Lung (tissue), 11 donors: ENCODE measurements at regions not wholly inside any gene's neighbourhood (a gene's known extent, or its start where the extent isn't known, plus 50 kb on each side); places are given as distances from the start of the nearest gene placed in this dataset.

Experiments
- ATAC-seq: fragments of 200-7000 bp; cut with Tn5 transposase; one replicate; pipeline ENCODE4 v1.9.1; 2020; ENCODE audit warnings: moderate number of reproducible peaks; ENCODE audit not compliant: insufficient read depth, low FRiP score
- DNase-seq, 3 donors: peaks; one replicate each; pipeline ENCODE4 v3.0.0-alpha.2; 2013 to 2017
- H3K27ac ChIP-seq, 2 donors: one replicate each; pipeline ENCODE4 v1.5.1; 2013; ENCODE audit warnings: mild to moderate bottlenecking in 2 of 2, moderate library complexity in 2 of 2, control low read depth in 1 of 2, inconsistent platforms in 1 of 2, low read depth in 1 of 2, low read length in 1 of 2
- H3K27me3 ChIP-seq, 3 donors: one replicate each; pipeline ENCODE4 v1.5.1; 2013; ENCODE audit warnings: low read length in 2 of 3; ENCODE audit not compliant: control insufficient read depth in 3 of 3, insufficient read depth in 3 of 3
- H3K36me3 ChIP-seq, 4 donors: one replicate each; pipeline ENCODE4 v1.5.1; 2013; ENCODE audit warnings: low read length in 4 of 4, mild to moderate bottlenecking in 1 of 4, moderate library complexity in 1 of 4; ENCODE audit not compliant: control insufficient read depth in 4 of 4, insufficient read depth in 4 of 4
- H3K4me1 ChIP-seq, 5 donors: one replicate each; pipeline ENCODE4 v1.5.1; 2013; ENCODE audit warnings: low read length in 5 of 5, mild to moderate bottlenecking in 2 of 5, moderate library complexity in 1 of 5; ENCODE audit not compliant: control insufficient read depth in 5 of 5, insufficient read depth in 5 of 5
- H3K4me3 ChIP-seq: one replicate; pipeline ENCODE4 v1.5.1; 2013; ENCODE audit warnings: mild to moderate bottlenecking, control low read depth, moderate library complexity
- H3K9ac ChIP-seq, 2 donors: one replicate each; pipeline ENCODE4 v1.5.1; 2013; ENCODE audit warnings: low read length in 2 of 2, control low read depth in 1 of 2; ENCODE audit not compliant: insufficient read depth in 1 of 2
- H3K9me3 ChIP-seq, 4 donors: one replicate each; pipeline ENCODE4 v1.5.1; 2013; ENCODE audit warnings: low read length in 3 of 4, mild to moderate bottlenecking in 1 of 4, moderate library complexity in 1 of 4; ENCODE audit not compliant: control insufficient read depth in 4 of 4, insufficient read depth in 3 of 4
- WGBS, 2 donors: extraction: QIAGEN DNeasy Blood & Tissue Kit; methylation state at CpG; one replicate each; pipeline ENCODE4 v1.1.7; 2013; 5-methylcytosine and 5-hydroxymethylcytosine counted together
- TF ChIP-seq, protein P1 (sequence below): IDR thresholded peaks from 2 replicates; pipeline ENCODE4 v1.5.1; 2012; ENCODE audit warnings: mild to moderate bottlenecking; ENCODE audit errors: control extremely low read depth, extremely low read depth
- donor health status: control.
- donor health status: control.
- donor health status: Bipolar disorder and iron deficiency.
- donor health status: healthy.
- donor health status: DM: yes; HTN: yes; CAD: no.

DNA sequence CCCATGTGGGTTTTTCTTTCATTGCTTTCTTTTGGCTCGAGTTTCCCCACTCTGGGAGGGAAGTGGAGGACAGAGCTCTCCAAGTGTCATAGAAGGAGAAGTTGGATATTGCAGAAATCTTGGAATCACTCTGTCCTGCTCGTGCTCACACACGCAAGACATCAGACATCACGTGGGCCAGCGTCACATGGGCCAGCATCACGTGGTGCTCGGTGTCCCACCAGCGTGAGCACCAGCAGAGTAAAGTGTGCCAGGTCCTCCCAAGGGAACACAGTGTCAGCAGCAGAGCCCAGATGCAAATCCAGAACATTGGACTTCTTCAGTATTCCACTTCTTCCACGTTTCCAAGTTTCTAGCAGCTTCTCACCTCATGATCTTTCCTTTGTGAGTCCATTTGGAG is 327.0 kb downstream of the FOXL1 start:
- no peak overlapping the region for H3K27ac ChIP-seq
- TF ChIP-seq, protein P1, sequence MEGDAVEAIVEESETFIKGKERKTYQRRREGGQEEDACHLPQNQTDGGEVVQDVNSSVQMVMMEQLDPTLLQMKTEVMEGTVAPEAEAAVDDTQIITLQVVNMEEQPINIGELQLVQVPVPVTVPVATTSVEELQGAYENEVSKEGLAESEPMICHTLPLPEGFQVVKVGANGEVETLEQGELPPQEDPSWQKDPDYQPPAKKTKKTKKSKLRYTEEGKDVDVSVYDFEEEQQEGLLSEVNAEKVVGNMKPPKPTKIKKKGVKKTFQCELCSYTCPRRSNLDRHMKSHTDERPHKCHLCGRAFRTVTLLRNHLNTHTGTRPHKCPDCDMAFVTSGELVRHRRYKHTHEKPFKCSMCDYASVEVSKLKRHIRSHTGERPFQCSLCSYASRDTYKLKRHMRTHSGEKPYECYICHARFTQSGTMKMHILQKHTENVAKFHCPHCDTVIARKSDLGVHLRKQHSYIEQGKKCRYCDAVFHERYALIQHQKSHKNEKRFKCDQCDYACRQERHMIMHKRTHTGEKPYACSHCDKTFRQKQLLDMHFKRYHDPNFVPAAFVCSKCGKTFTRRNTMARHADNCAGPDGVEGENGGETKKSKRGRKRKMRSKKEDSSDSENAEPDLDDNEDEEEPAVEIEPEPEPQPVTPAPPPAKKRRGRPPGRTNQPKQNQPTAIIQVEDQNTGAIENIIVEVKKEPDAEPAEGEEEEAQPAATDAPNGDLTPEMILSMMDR = no peak
- no peak overlapping the region for H3K9ac ChIP-seq
- peaks cover 0 to 7% (median 0%) of the 10 kb centered on the region in 4 donors for H3K9me3 ChIP-seq
- H3K27me3 ChIP-seq = peaks cover 7 to 54% (median 8%) of the 10 kb centered on the region in 3 donors
- DNase-seq (no peak), ATAC-seq (no peak)
- peaks cover 0 to 17% (median 6%) of the 10 kb centered on the region in 5 donors for H3K4me1 ChIP-seq
- 82 to 88% methylated on average over 9 of the region's 9 CpGs for WGBS, 2 donors
- H3K36me3 ChIP-seq = no peaks in the 10 kb centered on the region
- H3K4me3 ChIP-seq = no peak overlapping the region

DNA sequence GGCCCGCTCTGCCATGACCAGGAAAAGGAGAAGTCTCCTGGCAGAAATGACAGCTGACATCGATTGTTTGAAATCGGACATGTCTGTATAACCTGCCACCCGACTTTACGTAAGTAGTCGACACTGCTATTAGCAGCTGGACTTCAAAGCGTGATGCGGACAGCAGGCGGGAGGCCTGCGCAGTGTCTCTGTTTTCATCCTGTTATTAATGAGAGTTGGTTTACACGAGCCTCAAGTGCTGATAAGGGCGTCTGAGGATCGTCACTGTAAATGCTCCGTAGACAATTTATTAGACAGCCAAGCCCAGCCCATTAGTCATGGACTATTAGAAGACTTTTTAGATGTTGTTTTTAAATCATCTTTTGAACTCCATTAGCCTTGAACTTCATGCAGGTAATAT is 328.3 kb downstream of the FOXL1 start:
- peak in 1 of 3 donors; percentile 19 for DNase-seq
- Histone ChIP-seq H3K27me3 (peaks cover 7 to 47% (median 8%) of the 10 kb centered on the region in 3 donors), H3K9me3 (peaks cover 0 to 7% (median 0%) of the 10 kb centered on the region in 4 donors), H3K27ac (no peak overlapping the region), H3K9ac (no peak overlapping the region), H3K36me3 (no peaks in the 10 kb centered on the region), H3K4me1 (peaks cover 0 to 24% (median 9%) of the 10 kb centered on the region in 5 donors), H3K4me3 (no peak overlapping the region)
- TF ChIP-seq, protein P1 = no peak
- 57 to 69% methylated on average over 14 of the region's 14 CpGs for WGBS, 2 donors
- no peak for ATAC-seq

DNA sequence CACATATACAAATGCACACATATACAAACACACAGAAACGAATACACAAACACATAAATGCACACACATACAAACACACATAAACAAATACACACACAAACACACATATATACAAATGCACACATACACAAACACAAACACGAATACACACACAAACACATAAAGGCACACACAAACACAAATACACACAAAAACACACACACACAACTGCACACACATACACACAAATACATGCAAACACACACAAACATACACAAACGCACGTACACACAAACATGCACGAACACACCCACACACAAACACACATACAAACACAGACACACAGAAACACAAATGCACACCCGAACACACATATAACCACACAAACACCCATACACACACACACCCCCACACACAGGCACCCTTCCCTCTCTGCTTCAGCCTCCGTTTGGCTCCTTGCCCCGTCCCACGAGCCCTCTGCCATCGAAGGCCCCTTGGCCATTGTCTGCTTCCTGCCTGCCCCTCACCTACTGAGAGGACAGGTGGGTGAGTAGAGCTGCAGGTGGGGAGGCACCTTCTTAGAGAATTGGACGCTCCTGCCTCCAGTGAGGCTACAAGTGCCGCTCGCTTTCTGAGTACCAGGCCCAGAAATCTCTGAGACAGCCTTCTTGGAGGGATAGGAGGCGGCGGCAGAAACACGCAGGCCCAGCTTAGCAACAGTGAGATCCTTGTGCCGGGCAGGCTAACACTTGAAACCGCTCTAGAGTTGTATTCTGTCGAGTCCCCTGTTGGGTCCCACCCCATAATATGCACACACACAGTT is 331.2 kb downstream of the FOXL1 start:
- H3K4me1 ChIP-seq = peaks cover 0 to 24% (median 9%) of the 10 kb centered on the region in 5 donors
- ATAC-seq = no peak
- peaks cover 2 to 36% (median 8%) of the 10 kb centered on the region in 3 donors for H3K27me3 ChIP-seq
- TF ChIP-seq, protein P1 = no peak
- H3K9ac ChIP-seq = peak overlapping the region in 1 of 2 donors; percentile 24
- H3K27ac ChIP-seq = no peak overlapping the region
- H3K36me3 ChIP-seq = no peaks in the 10 kb centered on the region
- no peak for DNase-seq
- WGBS, 2 donors = 78 to 88% methylated on average over 19 of the region's 19 CpGs
- peaks cover 0 to 7% (median 0%) of the 10 kb centered on the region in 4 donors for H3K9me3 ChIP-seq
- no peak overlapping the region for H3K4me3 ChIP-seq
